HEK293 (cell line): ENCODE measurements at regions not wholly inside any gene's neighbourhood (a gene's known extent, or its start where the extent isn't known, plus 50 kb on each side); places are given as distances from the start of the nearest gene placed in this dataset.

ENCODE experiments used
- CTCF ChIA-PET: fragments of 350-600 bp; formaldehyde crosslinking; extraction: SDS; loops from one replicate; lab custom pipeline; 2021; ENCODE audit warnings: antibody characterized with exemption; lab: Yijun Ruan, JAX
- POLR2A ChIA-PET: fragments of 300-600 bp; formaldehyde crosslinking; extraction: SDS; loops from one replicate; lab custom pipeline; 2020; ENCODE audit warnings: antibody characterized with exemption, inconsistent platforms; lab: Yijun Ruan, JAX
- H3K27ac ChIP-seq: fragments of 200-500 bp; sonication (Bioruptor generic); 2 replicates; pipeline ENCODE4 v1.5.1; 2014; ENCODE audit warnings: low read depth, low read length, control low read depth, inconsistent platforms; ENCODE audit errors: extremely low read depth
- H3K36me3 ChIP-seq, 2 experiments: fragments of 200-500 bp in 1 of 2; sonication (Bioruptor generic) in 1 of 2; 1 replicate in 1 of 2; 2 replicates in 1 of 2; pipeline ENCODE4 v1.5.1; 2014 to 2017; ENCODE audit warnings: inconsistent platforms in 2 of 2, low read length in 2 of 2; ENCODE audit not compliant: control insufficient read depth in 2 of 2, insufficient read depth in 1 of 2
- H3K4me1 ChIP-seq: fragments of 200-500 bp; sonication (Bioruptor generic); 2 replicates; pipeline ENCODE4 v1.5.1; 2014; ENCODE audit warnings: mild to moderate bottlenecking, low read length, inconsistent platforms; ENCODE audit not compliant: control insufficient read depth, insufficient read depth
- H3K4me3 ChIP-seq: 2 replicates; pipeline ENCODE4 v1.5.1; 2011; ENCODE audit warnings: low read depth, mild to moderate bottlenecking, control low read depth, low read length, moderate library complexity
- H3K9me3 ChIP-seq: fragments of 200-500 bp; sonication (Bioruptor generic); 2 replicates; pipeline ENCODE4 v1.5.1; 2014; ENCODE audit warnings: low read depth, low read length, inconsistent platforms; ENCODE audit not compliant: control insufficient read depth, insufficient read depth
- BCL11A ChIP-seq: fragments of 450-650 bp; formaldehyde crosslinking; IDR thresholded peaks from 2 replicates; pipeline ENCODE4 v1.5.1; 2016; ENCODE audit warnings: low read depth, missing biosample characterization, missing genetic modification characterization
- SP7 ChIP-seq: fragments of 450-650 bp; formaldehyde crosslinking; IDR thresholded peaks from 2 replicates; pipeline ENCODE4 v1.5.1; 2016; ENCODE audit warnings: missing biosample characterization, missing genetic modification characterization
- TRIM28 ChIP-seq: IDR thresholded peaks from 2 replicates; pipeline ENCODE4 v1.6.1; 2011; ENCODE audit warnings: low read length, control low read depth, borderline replicate concordance
- ZEB2 ChIP-seq: fragments of 450-650 bp; formaldehyde crosslinking; IDR thresholded peaks from 2 replicates; pipeline ENCODE4 v1.5.1; 2016; ENCODE audit warnings: missing biosample characterization, missing genetic modification characterization
- ZNF138 ChIP-seq: fragments of 450-650 bp; formaldehyde crosslinking; IDR thresholded peaks from 2 replicates; pipeline ENCODE4 v1.5.1; 2016; ENCODE audit warnings: missing biosample characterization, missing genetic modification characterization, borderline replicate concordance
- ZNF23 ChIP-seq: fragments of 450-650 bp; formaldehyde crosslinking; IDR thresholded peaks from 2 replicates; pipeline ENCODE4 v1.5.1; 2016; ENCODE audit warnings: missing biosample characterization, missing genetic modification characterization, borderline replicate concordance
- ZNF239 ChIP-seq: fragments of 450-650 bp; formaldehyde crosslinking; IDR thresholded peaks from 2 replicates; pipeline ENCODE4 v1.5.1; 2016; ENCODE audit warnings: missing biosample characterization, missing genetic modification characterization
- ZNF248 ChIP-seq: fragments of 450-650 bp; formaldehyde crosslinking; IDR thresholded peaks from 2 replicates; pipeline ENCODE4 v1.5.1; 2017; ENCODE audit warnings: missing biosample characterization, missing genetic modification characterization
- ZNF335 ChIP-seq: fragments of 450-650 bp; formaldehyde crosslinking; conservative IDR thresholded peaks from 2 replicates; pipeline ENCODE4 v1.5.1; 2016; ENCODE audit warnings: missing biosample characterization, missing genetic modification characterization
- ZNF404 ChIP-seq: fragments of 450-650 bp; formaldehyde crosslinking; IDR thresholded peaks from 2 replicates; pipeline ENCODE4 v1.5.1; 2017; ENCODE audit warnings: missing biosample characterization, missing genetic modification characterization
- ZNF513 ChIP-seq: fragments of 450-650 bp; IDR thresholded peaks from 2 replicates; pipeline ENCODE4 v1.5.1; 2018; ENCODE audit warnings: missing biosample characterization, missing genetic modification characterization
- ZNF560 ChIP-seq: fragments of 450-650 bp; formaldehyde crosslinking; IDR thresholded peaks from 2 replicates; pipeline ENCODE4 v1.5.1; 2017; ENCODE audit warnings: missing biosample characterization, missing genetic modification characterization, borderline replicate concordance
- ZNF660 ChIP-seq: fragments of 450-650 bp; IDR thresholded peaks from 2 replicates; pipeline ENCODE4 v1.5.1; 2018; ENCODE audit warnings: missing biosample characterization, mild to moderate bottlenecking, missing genetic modification characterization
- ZNF776 ChIP-seq: fragments of 450-650 bp; formaldehyde crosslinking; IDR thresholded peaks from 2 replicates; pipeline ENCODE4 v1.5.0; 2017; ENCODE audit warnings: missing biosample characterization, missing genetic modification characterization, borderline replicate concordance
- ZSCAN16 ChIP-seq: fragments of 450-650 bp; formaldehyde crosslinking; IDR thresholded peaks from 2 replicates; pipeline ENCODE4 v1.5.1; 2016; ENCODE audit warnings: missing biosample characterization, missing genetic modification characterization
- TF ChIP-seq, protein P1 (sequence below): fragments of 450-650 bp; formaldehyde crosslinking; IDR thresholded peaks from 2 replicates; pipeline ENCODE4; 2016; ENCODE audit warnings: missing biosample characterization, missing genetic modification characterization
- TF ChIP-seq, protein P2 (sequence below): fragments of 450-650 bp; formaldehyde crosslinking; IDR thresholded peaks from 2 replicates; pipeline ENCODE4 v1.5.1; 2016; ENCODE audit warnings: missing biosample characterization, missing genetic modification characterization

DNA sequence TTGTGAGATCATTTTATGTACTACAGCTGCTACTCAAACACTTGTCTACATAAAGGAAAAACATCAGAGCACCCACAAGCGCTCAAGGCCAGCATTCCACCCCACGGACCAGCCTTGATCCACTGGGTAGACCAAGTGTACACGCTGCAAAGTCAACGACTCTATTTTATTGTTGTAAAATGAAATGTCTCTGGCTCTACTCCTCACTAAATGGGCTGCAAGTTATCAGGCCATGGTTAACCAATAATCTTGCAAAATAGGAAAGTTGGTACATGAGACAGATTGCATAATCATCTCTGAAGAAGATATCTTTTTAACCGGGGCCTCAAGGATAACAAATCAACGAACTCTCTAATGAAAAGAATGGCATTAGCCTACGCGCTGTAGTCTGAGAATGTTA is 69.9 kb upstream of the FOXN3 start:
- Histone ChIP-seq H3K36me3 (no peaks in the 10 kb centered on the region), H3K27ac (no peak overlapping the region), H3K4me1 (no peaks in the 10 kb centered on the region), H3K4me3 (no peak overlapping the region), H3K9me3 (no peaks in the 10 kb centered on the region)
- ChIA-PET CTCF (no interaction called here), POLR2A (no interaction called here)
- TF ChIP-seq ZNF513 (tag by site-specific recombination) (no peak), BCL11A (tag by site-specific recombination) (no peak)

DNA sequence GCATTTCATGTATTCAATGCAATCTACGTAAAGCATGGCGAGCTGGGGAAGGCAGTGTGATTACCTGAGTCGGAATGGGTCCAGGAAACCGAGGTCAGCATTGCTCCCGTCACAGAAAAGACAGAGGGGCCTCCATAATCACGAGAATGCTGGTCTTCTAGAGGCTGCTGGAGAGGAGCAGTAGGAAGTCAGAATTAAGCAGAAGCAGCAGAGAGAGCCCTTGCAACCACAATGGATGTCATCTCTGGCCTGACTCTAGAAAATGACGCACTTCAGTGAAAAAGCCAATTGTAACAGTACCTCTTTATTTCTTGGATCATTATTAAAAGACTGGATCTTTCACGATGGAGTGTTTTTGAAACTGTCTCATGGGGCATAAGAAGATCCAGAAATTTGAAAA is 69.5 kb upstream of the FOXN3 start:
- Histone ChIP-seq H3K36me3 (no peaks in the 10 kb centered on the region), H3K4me3 (no peak overlapping the region), H3K9me3 (no peaks in the 10 kb centered on the region), H3K27ac (no peak overlapping the region), H3K4me1 (no peaks in the 10 kb centered on the region)
- POLR2A ChIA-PET: no interaction called here
- CTCF ChIA-PET: no interaction called here
- TF ChIP-seq TRIM28 (no peak), BCL11A (tag by site-specific recombination) (no peak)

DNA sequence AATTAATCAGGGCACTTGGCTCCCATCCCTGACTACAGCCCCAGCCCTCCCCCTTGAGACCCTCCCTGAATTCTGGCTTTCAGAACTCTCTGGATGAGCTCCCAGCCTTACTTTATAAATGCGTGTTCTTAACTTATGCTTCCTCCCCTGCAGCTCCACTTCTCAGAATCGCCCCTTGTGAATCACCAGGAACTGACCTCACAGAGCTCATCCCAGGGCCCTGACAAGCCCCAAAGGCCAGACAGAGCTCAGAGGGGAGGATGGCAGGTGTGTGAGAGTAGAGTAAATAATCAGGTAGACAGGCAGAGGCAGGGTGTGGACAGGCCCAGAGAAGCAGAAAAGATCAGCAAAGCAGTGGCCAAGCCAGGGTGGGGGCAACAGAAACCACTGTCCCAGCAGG is 68.2 kb upstream of the FOXN3 start:
- no peaks in the 10 kb centered on the region for H3K9me3 ChIP-seq
- no peak overlapping the region for H3K4me3 ChIP-seq
- TF ChIP-seq ZNF560 (tag by site-specific recombination) (no peak), ZSCAN16 (tag by site-specific recombination) (no peak), ZNF660 (tag by site-specific recombination) (no peak), ZNF776 (tag by site-specific recombination) (no peak), SP7 (no peak), ZEB2 (tag by site-specific recombination) (no peak), ZNF248 (tag by site-specific recombination) (no peak), ZNF23 (tag by site-specific recombination) (no peak)
- CTCF ChIA-PET: no interaction called here
- POLR2A ChIA-PET: no interaction called here
- H3K36me3 ChIP-seq: no peaks in the 10 kb centered on the region
- H3K27ac ChIP-seq: no peak overlapping the region
- H3K4me1 ChIP-seq: no peaks in the 10 kb centered on the region

DNA sequence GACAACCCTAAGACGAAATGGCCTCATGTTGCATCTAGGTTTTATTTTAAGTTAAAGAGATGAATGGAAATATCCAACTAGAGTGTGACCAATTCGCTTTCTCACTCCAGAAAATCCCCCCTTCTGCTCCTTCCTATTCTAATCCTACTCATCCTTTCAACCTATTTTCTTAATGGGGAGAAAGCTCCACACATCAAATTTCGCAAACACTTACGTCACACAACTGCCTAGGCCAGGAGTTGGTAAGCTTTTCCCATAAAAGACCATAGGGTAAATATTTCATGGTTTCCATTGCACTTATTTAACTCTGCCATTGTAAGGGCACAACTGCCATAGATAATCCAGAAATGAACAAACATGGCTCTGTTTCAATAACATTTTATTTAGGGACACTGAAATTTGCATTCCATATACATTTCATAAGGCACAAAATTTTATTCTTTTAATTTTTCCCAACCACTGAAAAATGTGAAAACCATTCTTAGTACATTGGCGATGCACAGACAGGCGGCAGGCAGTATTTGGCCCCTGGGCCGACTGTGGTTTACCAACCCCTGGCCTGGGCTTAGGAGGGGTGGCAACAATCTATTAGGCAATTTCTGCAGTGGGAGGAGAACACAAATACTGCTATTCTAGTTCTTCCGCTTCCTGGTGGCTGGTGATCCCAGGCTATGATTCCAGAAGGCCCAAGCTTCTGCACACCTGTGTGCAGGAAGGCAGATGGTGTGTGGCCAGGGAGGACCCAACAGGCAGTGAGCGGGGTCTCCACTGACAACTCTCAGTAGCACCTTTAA is 67.2 kb upstream of the FOXN3 start:
- Histone ChIP-seq H3K9me3 (no peaks in the 10 kb centered on the region), H3K4me3 (no peak overlapping the region), H3K4me1 (no peaks in the 10 kb centered on the region), H3K27ac (no peak overlapping the region), H3K36me3 (no peaks in the 10 kb centered on the region)
- ChIA-PET CTCF (no interaction called here), POLR2A (no interaction called here)
- TF ChIP-seq, protein P1, sequence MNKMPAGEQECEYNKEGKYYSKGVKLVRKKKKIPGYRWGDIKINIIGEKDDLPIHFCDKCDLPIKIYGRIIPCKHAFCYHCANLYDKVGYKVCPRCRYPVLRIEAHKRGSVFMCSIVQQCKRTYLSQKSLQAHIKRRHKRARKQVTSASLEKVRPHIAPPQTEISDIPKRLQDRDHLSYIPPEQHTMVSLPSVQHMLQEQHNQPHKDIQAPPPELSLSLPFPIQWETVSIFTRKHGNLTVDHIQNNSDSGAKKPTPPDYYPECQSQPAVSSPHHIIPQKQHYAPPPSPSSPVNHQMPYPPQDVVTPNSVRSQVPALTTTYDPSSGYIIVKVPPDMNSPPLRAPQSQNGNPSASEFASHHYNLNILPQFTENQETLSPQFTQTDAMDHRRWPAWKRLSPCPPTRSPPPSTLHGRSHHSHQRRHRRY: no peak

DNA sequence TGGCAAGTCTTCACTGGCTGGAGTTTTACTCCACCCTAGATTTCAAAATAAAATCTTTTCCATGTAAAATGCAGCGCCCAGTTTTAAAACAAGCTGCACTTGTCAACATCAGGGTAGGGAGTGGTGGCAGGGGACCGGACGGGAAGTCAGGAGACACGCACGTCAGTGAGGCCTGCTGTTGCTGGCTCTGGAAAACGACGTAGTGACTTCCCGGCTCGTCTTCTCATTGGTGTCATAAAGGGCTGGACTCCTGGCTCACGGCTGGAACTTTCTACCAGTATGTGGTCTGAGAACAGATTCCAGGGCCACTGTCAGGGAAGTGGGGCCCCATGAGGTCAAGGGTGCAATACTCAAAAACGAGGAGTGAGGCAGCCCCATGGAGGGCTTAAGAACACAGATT is 64.2 kb upstream of the FOXN3 start:
- Histone ChIP-seq H3K36me3 (no peaks in the 10 kb centered on the region), H3K9me3 (no peaks in the 10 kb centered on the region), H3K4me1 (no peaks in the 10 kb centered on the region), H3K4me3 (no peak overlapping the region), H3K27ac (no peak overlapping the region)
- ChIA-PET POLR2A (interaction anchor here (0.7 kb wide), 1 partner anchor 777 kb away, joined by 3 read pairs; no protein-coding TSS in a partner anchor), CTCF (interaction anchor here (0.7 kb wide), 1 partner anchor 754 kb away, joined by 3 read pairs; no protein-coding TSS in a partner anchor)
- TF ChIP-seq ZNF335 (tag by site-specific recombination): no peak
- TF ChIP-seq ZNF513 (tag by site-specific recombination): no peak
- TF ChIP-seq, protein P2, sequence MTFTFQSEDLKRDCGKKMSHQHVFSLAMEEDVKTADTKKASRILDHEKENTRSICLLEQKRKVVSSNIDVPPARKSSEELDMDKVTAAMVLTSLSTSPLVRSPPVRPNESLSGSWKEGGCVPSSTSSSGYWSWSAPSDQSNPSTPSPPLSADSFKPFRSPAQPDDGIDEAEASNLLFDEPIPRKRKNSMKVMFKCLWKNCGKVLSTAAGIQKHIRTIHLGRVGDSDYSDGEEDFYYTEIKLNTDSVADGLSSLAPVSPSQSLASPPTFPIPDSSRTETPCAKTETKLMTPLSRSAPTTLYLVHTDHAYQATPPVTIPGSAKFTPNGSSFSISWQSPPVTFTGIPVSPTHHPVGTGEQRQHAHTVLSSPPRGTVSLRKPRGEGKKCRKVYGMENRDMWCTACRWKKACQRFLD (tag by site-specific recombination): no peak
- TF ChIP-seq, protein P1: no peak
- no peak for TF ChIP-seq ZNF404 (tag by site-specific recombination)
- no peak for TF ChIP-seq ZNF239 (tag by site-specific recombination)
- TF ChIP-seq ZNF138 (tag by site-specific recombination): no peak
